HG03378 (cell line): ENCODE measurements at regions not wholly inside any gene's neighbourhood (a gene's known extent, or its start where the extent isn't known, plus 50 kb on each side); places are given as distances from the start of the nearest gene placed in this dataset.
"Not testable (repeated sequence)": the region's sequence is repeated elsewhere in the genome, so short reads cannot be mapped to it uniquely, and the experiment has no call there.

Experiments
- ATAC-seq: cut with Tn5 transposase; IDR thresholded peaks from one replicate; pipeline ENCODE4 v1.9.1; 2021; ENCODE audit warnings: mild to moderate bottlenecking, moderate library complexity; ENCODE audit not compliant: unreplicated experiment

GRCh38 chr2:41222593-41222992, 770.7 kb upstream of the SLC8A1 start:
- no peak for ATAC-seq

- no peak for ATAC-seq
Measured at GRCh38 chr2:41234093-41234492, 782.2 kb upstream of the SLC8A1 start.

- ATAC-seq, result no peak
Measured at GRCh38 chr2:41241325-41242000, 789.6 kb upstream of the SLC8A1 start.

GRCh38 chr2:41242001-41242331, 790.1 kb upstream of the SLC8A1 start:
- no peak for ATAC-seq

DNA sequence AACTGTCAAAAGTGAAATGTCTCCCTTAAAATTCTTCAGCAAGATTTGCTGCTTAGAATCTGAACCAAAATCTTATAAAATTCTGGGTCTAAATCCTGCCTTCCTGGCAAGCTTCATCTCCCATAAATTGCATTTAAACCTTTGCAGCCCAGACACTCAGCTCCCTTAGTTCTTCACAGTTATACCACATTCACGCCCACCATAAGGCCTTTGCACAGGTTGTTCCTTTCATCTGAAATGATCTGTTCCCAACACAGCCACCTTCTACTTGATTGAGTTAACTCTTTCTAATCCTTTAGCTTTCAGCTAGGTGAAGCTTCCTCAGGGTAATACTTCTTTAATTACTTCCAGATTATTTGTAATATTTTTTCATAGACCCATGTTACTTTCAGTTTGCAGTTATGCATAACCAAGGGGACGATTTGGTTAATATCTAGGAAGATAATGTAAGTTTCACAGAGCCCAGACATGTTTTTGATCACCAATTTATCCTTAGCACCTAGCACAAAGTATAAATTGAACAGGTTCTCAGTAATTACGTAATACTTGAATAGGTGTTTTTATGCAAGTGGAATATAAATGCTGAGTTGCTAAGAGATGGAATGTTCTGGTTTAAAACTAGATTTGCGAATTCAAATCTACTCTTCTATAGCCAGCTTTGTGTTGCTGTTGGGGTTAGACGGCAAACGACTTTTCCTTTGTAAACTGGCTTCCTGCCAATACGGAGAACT, 779.7 kb upstream of the PKDCC start:
- ATAC-seq, result no peak

DNA sequence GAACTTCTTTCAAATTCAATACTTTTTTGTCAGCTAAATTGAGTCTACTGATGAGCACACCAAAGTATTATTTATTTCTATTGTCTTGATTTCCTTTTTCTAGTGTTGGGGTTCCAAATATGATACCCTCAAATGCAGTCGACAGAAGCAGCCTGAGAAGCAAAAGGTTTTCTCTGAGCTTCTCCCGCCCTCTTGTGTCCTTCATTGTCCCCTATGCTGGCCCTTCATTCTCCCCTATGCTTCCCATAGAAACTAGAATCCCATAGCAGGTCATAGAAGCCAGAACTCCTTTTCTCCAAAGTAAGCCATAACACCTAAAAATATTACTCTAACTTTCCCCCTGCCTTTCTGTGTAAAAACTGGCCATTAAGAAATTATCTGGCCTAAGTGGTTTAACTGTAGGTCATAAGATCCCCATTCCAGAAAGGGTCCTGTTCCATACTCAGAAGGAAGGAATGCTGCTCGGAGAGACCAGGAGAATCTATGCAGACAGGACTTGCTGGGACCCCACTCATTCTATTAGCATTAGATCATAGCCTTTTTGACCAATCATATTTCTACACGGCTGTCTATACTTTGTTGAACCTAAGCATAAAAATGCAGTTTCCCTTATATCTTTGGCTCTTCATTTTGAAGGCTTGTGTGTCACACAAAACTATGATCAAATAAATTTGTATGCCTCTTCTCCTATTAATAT, 764.6 kb upstream of the PKDCC start:
- ATAC-seq, result no peak

DNA sequence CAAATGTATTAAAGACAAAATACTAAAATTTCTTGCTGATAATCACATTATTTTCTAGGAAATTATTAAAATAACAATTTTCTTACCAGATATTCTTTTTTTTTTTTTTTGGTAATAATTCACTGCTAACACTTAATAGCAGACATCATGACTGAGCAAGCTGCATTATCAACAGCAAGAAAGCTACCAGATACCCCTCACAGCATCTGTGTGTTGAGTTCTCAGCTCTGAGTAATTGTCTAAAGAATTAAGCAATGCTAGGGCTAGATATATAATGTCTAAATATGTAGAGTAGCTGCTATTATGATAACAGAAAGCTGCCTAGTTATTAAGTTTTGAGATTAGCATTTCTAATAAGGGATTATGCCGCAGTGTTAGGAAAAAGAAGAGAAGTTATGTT, 754.3 kb upstream of the PKDCC start:
- no peak for ATAC-seq

DNA sequence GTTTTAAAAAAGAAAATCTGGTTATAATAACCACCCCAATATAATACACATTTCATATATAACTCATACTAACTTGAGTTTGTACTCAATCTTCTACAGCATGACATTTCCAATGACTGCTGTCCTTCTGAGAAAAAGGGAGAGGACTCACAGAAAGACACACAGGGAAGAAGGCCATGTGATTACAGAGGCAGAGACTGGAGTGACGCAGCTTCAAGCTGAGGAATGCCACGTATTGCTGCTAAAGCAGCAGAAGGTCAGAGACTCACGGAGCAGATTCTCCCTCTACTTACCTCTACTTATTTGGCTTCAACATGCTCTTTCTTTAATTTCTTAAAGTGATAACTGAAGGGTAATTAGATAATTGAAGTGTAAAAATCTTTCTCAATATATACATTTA, 753.5 kb upstream of the PKDCC start:
- ATAC-seq, result no peak

- ATAC-seq, result no peak
Measured at GRCh38 chr2:41313082-41313481, 734.7 kb upstream of the PKDCC start.

GRCh38 chr2:41314511-41315070, 733.2 kb upstream of the PKDCC start:
- no peak for ATAC-seq

DNA sequence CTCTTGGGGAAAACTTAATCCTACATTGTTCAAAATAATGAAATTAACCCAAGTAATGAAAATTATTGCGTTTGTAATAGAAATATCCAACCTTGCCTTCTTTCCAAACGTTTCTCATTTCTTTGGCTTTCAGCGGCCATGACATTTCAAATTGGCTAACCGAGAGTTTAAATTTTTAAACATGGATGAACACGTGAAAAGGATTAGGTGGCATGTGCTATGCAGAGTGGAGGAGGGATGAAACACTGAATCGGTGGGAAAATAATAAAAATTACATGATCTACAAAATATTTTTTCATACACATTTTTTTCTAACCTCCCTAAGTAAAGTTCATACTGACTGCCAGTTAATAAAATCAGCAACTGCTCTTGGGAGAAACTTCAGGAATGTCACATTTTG, 728.4 kb upstream of the PKDCC start:
- ATAC-seq, result no peak

GRCh38 chr2:41320491-41320890, 727.3 kb upstream of the PKDCC start:
- ATAC-seq, result no peak

- ATAC-seq, result no peak
Measured at GRCh38 chr2:41321351-41321750, 726.5 kb upstream of the PKDCC start.

DNA sequence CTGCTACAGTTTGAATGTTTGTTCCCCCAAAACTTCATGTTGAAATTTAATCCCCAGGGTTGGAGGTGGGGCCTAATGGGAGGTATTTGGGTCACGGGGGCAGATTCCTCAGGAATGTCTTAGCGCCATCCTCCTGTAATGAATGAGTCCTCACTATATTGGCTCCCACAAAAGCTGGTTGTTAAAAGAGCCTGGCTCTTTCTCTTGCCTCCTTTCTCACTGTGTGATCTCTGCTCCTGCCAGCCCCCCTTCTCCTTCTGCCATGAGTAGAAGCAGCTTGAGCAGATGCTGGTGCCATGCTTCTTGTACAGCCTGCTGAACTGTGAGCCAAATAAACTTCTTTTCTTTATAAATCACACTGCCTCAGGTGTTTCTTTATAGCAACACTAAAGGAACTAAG, 721.0 kb upstream of the PKDCC start:
- ATAC-seq, result no peak

DNA sequence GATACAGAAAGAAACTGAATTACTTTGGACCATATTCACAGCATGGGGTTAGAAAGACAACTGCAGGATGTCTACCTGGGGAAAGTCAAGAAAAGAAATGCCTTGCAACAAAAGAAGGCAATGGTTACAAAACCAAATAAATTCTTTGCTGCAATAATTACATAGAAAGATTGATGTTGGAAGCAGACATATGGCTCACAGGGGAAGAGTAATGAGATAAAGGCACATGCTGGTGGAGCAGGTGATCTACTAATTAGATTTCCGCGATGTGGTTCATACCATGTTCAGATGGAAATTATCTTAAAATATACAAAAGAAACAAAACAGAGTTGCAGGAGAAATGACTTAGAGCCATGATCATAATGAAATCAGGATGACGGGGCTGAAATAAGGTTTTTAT, 718.8 kb upstream of the PKDCC start:
- ATAC-seq, result no peak

GRCh38 chr2:41334159-41334558, 713.7 kb upstream of the PKDCC start:
- no peak for ATAC-seq

GRCh38 chr2:41335573-41335972, 712.2 kb upstream of the PKDCC start:
- ATAC-seq, result not testable (repeated sequence)

GRCh38 chr2:41337956-41338355, 709.9 kb upstream of the PKDCC start:
- no peak for ATAC-seq

- no peak for ATAC-seq
Measured at GRCh38 chr2:41344529-41344928, 703.3 kb upstream of the PKDCC start.

GRCh38 chr2:41353060-41353459, 694.8 kb upstream of the PKDCC start:
- ATAC-seq, result no peak

GRCh38 chr2:41355794-41356193, 692.0 kb upstream of the PKDCC start:
- ATAC-seq, result no peak

- no peak for ATAC-seq
Measured at GRCh38 chr2:41364842-41365241, 683.0 kb upstream of the PKDCC start.
